Activated T-helper 1 cell treated with anti-CD3 and anti-CD28 coated beads, Interleukin-12 subunit alpha, Interleukin-12 subunit beta, Interleukin-2, Interleukin-4 antibody, amounts not matched to agents 30 ng/mL and 10 ng/mL and 1 ng/mL, durations not matched to agents 14 hours and 24 hours and 36 hours (primary cell): ENCODE measurements at regions not wholly inside any gene's neighbourhood (a gene's known extent, or its start where the extent isn't known, plus 50 kb on each side); places are given as distances from the start of the nearest gene placed in this dataset.
"Not testable (repeated sequence)": the region's sequence is repeated elsewhere in the genome, so short reads cannot be mapped to it uniquely, and the experiment has no call there.

Experiments used
- DNase-seq: peaks from one replicate; pipeline ENCODE4 v3.0.0; 2021; ENCODE audit warnings: low spot score
- H3K27ac Mint-ChIP-seq: one replicate; pipeline ENCODE4 v1.8.0; 2021; ENCODE audit warnings: mild to moderate bottlenecking, mixed read lengths
- H3K27me3 Mint-ChIP-seq: one replicate; pipeline ENCODE4 v1.8.0; 2022; ENCODE audit warnings: mild to moderate bottlenecking, moderate library complexity, mixed read lengths; ENCODE audit not compliant: insufficient read depth
- H3K36me3 Mint-ChIP-seq: one replicate; pipeline ENCODE4 v1.8.0; 2021; ENCODE audit warnings: low read depth, mixed read lengths
- H3K4me1 Mint-ChIP-seq: one replicate; pipeline ENCODE4 v1.8.0; 2021; ENCODE audit warnings: low read depth, mixed read lengths
- H3K4me3 Mint-ChIP-seq: one replicate; pipeline ENCODE4 v1.8.0; 2021; ENCODE audit warnings: mild to moderate bottlenecking, moderate library complexity, mixed read lengths
- H3K9me3 Mint-ChIP-seq: one replicate; pipeline ENCODE4 v1.8.0; 2021; ENCODE audit warnings: mixed read lengths
- intact Hi-C: fragments of 100-400 bp; cut with micrococcal nuclease; formaldehyde crosslinking; loops from one replicate; pipeline ENCODE4 v1.15.1; 2024

GRCh38 chr7:114310345-114311110, 104.1 kb upstream of the FOXP2 start:
- Mint-ChIP-seq H3K27ac (no peak overlapping the region), H3K9me3 (no peaks in the 10 kb centered on the region), H3K4me3 (no peak overlapping the region), H3K27me3 (peaks cover 2% of the 10 kb centered on the region), H3K4me1 (no peaks in the 10 kb centered on the region), H3K36me3 (no peaks in the 10 kb centered on the region)
- no peak for DNase-seq
- intact Hi-C loops, result no loop called here

GRCh38 chr7:114309729-114310128, 104.9 kb upstream of the FOXP2 start:
- Mint-ChIP-seq H3K4me1 (no peaks in the 10 kb centered on the region), H3K4me3 (no peak overlapping the region), H3K36me3 (no peaks in the 10 kb centered on the region), H3K9me3 (no peaks in the 10 kb centered on the region), H3K27me3 (peaks cover 2% of the 10 kb centered on the region), H3K27ac (no peak overlapping the region)
- no peak for DNase-seq
- intact Hi-C loops, result no loop called here

GRCh38 chr7:114303301-114303700, 111.3 kb upstream of the FOXP2 start:
- H3K36me3 Mint-ChIP-seq, result no peaks in the 10 kb centered on the region
- DNase-seq, result no peak
- no peak overlapping the region for H3K27ac Mint-ChIP-seq
- H3K9me3 Mint-ChIP-seq, result no peaks in the 10 kb centered on the region
- H3K4me3 Mint-ChIP-seq, result no peak overlapping the region
- intact Hi-C loops, result no loop called here
- no peaks in the 10 kb centered on the region for H3K27me3 Mint-ChIP-seq
- no peaks in the 10 kb centered on the region for H3K4me1 Mint-ChIP-seq

GRCh38 chr7:114302858-114303257, 111.8 kb upstream of the FOXP2 start:
- H3K27ac Mint-ChIP-seq, result no peak overlapping the region
- no peaks in the 10 kb centered on the region for H3K36me3 Mint-ChIP-seq
- H3K4me1 Mint-ChIP-seq, result no peaks in the 10 kb centered on the region
- H3K4me3 Mint-ChIP-seq, result no peak overlapping the region
- H3K27me3 Mint-ChIP-seq, result no peaks in the 10 kb centered on the region
- H3K9me3 Mint-ChIP-seq, result no peaks in the 10 kb centered on the region
- intact Hi-C loops, result no loop called here
- DNase-seq, result no peak

- no peak overlapping the region for H3K4me3 Mint-ChIP-seq
- DNase-seq, result no peak
- H3K4me1 Mint-ChIP-seq, result no peaks in the 10 kb centered on the region
- H3K27me3 Mint-ChIP-seq, result no peaks in the 10 kb centered on the region
- no peaks in the 10 kb centered on the region for H3K9me3 Mint-ChIP-seq
- no peaks in the 10 kb centered on the region for H3K36me3 Mint-ChIP-seq
- intact Hi-C loops, result loop anchor here (10.0 kb wide), 1 partner anchor 63 kb away; no protein-coding TSS in a partner anchor
- no peak overlapping the region for H3K27ac Mint-ChIP-seq
These were observed 116.6 kb upstream of the FOXP2 start for GRCh38 chr7:114298011-114298410.

- Mint-ChIP-seq H3K27ac (no peak overlapping the region), H3K4me1 (no peaks in the 10 kb centered on the region), H3K36me3 (no peaks in the 10 kb centered on the region), H3K4me3 (no peak overlapping the region), H3K27me3 (no peaks in the 10 kb centered on the region), H3K9me3 (no peaks in the 10 kb centered on the region)
- intact Hi-C loops, result loop anchor here (10.0 kb wide), 1 partner anchor 62 kb away; no protein-coding TSS in a partner anchor
- no peak for DNase-seq
These were observed 117.5 kb upstream of the FOXP2 start for GRCh38 chr7:114297121-114297520.

GRCh38 chr7:114295522-114295921, 119.1 kb upstream of the FOXP2 start:
- Mint-ChIP-seq H3K4me1 (no peaks in the 10 kb centered on the region), H3K27ac (no peak overlapping the region), H3K36me3 (no peaks in the 10 kb centered on the region), H3K4me3 (no peak overlapping the region), H3K27me3 (no peaks in the 10 kb centered on the region), H3K9me3 (no peaks in the 10 kb centered on the region)
- intact Hi-C loops, result loop anchor here (10.0 kb wide), 1 partner anchor 61 kb away; no protein-coding TSS in a partner anchor
- DNase-seq, result no peak

DNA sequence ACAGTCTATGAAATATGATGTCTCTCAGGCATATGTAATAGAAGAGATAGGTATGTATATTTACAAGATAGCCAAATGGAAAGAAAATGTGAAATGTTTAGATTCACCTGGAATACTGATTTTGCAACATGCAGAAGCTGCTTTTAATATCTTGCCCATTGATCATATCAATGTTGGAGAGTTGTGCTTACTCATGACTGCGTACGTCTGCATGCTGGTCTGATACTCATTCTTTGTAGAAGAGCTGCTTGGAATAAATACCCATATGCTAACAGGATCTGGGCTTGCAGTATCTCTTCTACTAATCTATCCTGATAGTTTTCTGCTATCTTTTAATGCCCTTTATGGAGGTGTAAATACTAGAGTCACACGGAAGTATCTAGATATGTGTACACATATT, 120.6 kb upstream of the FOXP2 start:
- Mint-ChIP-seq H3K36me3 (no peaks in the 10 kb centered on the region), H3K27ac (no peak overlapping the region), H3K27me3 (no peaks in the 10 kb centered on the region), H3K4me1 (no peaks in the 10 kb centered on the region), H3K4me3 (no peak overlapping the region), H3K9me3 (no peaks in the 10 kb centered on the region)
- intact Hi-C loops, result loop anchor here (10.0 kb wide), 1 partner anchor 59 kb away; no protein-coding TSS in a partner anchor
- no peak for DNase-seq

DNA sequence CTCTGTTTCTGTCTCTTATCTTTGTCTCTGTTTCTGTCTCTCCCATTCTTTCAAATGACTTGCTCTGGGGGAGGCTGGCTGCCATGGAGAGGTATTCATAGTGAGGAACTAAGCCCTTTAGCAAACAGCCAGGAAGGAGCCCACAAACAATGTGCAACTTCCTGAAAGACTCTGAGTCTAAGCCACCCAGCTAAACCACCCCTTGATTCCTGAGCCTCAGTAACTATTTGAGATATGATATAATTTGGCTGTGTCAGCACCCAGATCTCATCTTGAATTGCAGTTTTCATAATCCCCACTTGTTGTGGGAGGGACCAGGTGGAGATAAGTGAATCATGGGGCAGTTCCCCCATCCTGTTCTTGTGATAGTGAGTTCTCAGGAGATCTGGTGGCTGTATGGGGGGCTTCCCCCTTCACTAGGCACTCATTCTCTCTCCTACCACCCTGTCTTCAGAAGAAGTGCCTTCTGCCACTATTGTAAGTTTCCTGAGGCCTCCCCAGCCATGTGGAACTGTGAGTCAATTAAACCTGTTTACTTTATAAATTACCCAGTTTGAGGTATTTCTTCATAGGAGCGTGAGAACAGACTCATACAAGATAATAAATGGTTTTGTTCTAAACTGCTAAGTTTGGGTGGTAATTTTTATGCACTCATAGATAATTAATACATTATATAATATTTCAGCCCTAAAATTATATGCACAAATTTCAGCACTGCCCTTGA, 121.2 kb upstream of the FOXP2 start:
- H3K9me3 Mint-ChIP-seq, result no peaks in the 10 kb centered on the region
- intact Hi-C loops, result loop anchor here (10.0 kb wide), 1 partner anchor 59 kb away; no protein-coding TSS in a partner anchor
- H3K27me3 Mint-ChIP-seq, result no peaks in the 10 kb centered on the region
- no peaks in the 10 kb centered on the region for H3K36me3 Mint-ChIP-seq
- H3K4me1 Mint-ChIP-seq, result no peaks in the 10 kb centered on the region
- no peak overlapping the region for H3K27ac Mint-ChIP-seq
- no peak overlapping the region for H3K4me3 Mint-ChIP-seq
- DNase-seq, result no peak

DNA sequence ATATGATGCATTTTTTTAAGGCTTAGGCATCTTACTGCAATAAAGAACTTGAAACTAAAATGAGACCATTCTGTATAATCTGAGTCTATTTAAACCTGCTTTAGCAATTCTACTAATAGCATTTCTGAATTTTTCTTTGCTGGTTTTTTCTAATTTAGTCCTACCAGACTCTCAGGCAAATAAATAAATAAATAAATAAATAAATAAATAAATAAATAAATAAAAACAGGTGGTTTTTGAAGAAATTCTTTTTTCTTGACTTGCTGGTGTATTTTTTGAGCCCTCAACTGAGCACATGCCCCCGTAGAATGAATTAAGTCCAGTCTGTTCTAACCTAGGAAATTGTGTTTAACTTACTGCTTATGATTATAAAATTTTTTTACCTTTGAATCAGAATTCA, 134.7 kb upstream of the FOXP2 start:
- H3K4me3 Mint-ChIP-seq, result no peak overlapping the region
- intact Hi-C loops, result loop anchor here (10.0 kb wide), 1 partner anchor 1185 kb away; no protein-coding TSS in a partner anchor
- no peaks in the 10 kb centered on the region for H3K4me1 Mint-ChIP-seq
- H3K27me3 Mint-ChIP-seq, result no peaks in the 10 kb centered on the region
- no peaks in the 10 kb centered on the region for H3K9me3 Mint-ChIP-seq
- H3K36me3 Mint-ChIP-seq, result no peaks in the 10 kb centered on the region
- no peak for DNase-seq
- H3K27ac Mint-ChIP-seq, result no peak overlapping the region

DNA sequence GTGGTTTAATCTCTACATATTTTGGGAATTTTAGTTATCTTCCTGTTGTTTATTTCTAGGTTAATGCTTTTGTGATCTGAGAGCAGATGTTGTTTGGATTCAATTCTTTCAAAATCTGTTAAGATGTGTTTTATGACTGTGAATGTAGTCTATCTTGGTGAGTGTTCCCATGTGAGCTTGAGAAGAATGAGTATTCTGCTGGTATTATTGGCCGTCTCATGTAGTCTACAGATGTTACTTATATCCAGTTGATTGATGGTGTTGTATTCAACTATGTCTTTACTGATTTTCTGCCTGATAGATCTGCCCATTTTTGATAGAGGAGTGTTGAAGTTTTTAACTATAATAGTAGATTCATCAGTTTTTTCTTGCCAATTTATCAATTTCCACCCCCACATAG, 141.4 kb upstream of the FOXP2 start:
- Mint-ChIP-seq H3K4me1 (no peaks in the 10 kb centered on the region), H3K36me3 (no peaks in the 10 kb centered on the region), H3K9me3 (no peaks in the 10 kb centered on the region), H3K4me3 (no peak overlapping the region), H3K27me3 (no peaks in the 10 kb centered on the region), H3K27ac (no peak overlapping the region)
- intact Hi-C loops, result loop anchor here (10.0 kb wide), 1 partner anchor 1192 kb away; no protein-coding TSS in a partner anchor
- DNase-seq, result no peak

- no peaks in the 10 kb centered on the region for H3K27me3 Mint-ChIP-seq
- no peak overlapping the region for H3K27ac Mint-ChIP-seq
- no peak overlapping the region for H3K4me3 Mint-ChIP-seq
- DNase-seq, result no peak
- no peaks in the 10 kb centered on the region for H3K9me3 Mint-ChIP-seq
- intact Hi-C loops, result loop anchor here (2.0 to 10.0 kb wide), 2 partner anchors 225 to 1195 kb away; no protein-coding TSS in a partner anchor
- no peaks in the 10 kb centered on the region for H3K4me1 Mint-ChIP-seq
- H3K36me3 Mint-ChIP-seq, result no peaks in the 10 kb centered on the region
These were observed 144.9 kb upstream of the FOXP2 start for GRCh38 chr7:114269714-114270113.

- H3K36me3 Mint-ChIP-seq, H3K4me1 Mint-ChIP-seq, H3K27me3 Mint-ChIP-seq, H3K9me3 Mint-ChIP-seq, DNase-seq, H3K4me3 Mint-ChIP-seq, H3K27ac Mint-ChIP-seq, intact Hi-C loops: not testable (repeated sequence)
These were observed 147.1 kb upstream of the FOXP2 start for GRCh38 chr7:114267550-114267949.
